Left lung (tissue), 4 donors: ENCODE measurements at regions not wholly inside any gene's neighbourhood (a gene's known extent, or its start where the extent isn't known, plus 50 kb on each side); places are given as distances from the start of the nearest gene placed in this dataset.

ENCODE experiments used
- ATAC-seq: fragments of 200-7000 bp; cut with Tn5 transposase; one replicate; pipeline ENCODE4 v1.9.1; 2020; ENCODE audit warnings: moderate library complexity
- DNase-seq, 4 donors: peaks; one replicate each; pipeline ENCODE4 v3.0.0-alpha.2; 2013 to 2020
- H3K27ac ChIP-seq, 2 donors: fragments of 200-600 bp; sonication (generic) in 1 of 2; one replicate each; pipeline versions ENCODE4 v1.5.0 to v1.8.0; 2020 to 2021
- H3K27me3 ChIP-seq, 2 donors: fragments of 200-600 bp; sonication (generic) in 1 of 2; one replicate each; pipeline versions ENCODE4 v1.5.0 to v1.8.0; 2020 to 2021
- H3K36me3 ChIP-seq, 2 donors: fragments of 200-600 bp; sonication (generic) in 1 of 2; one replicate each; pipeline versions ENCODE4 v1.5.0 to v1.8.0; 2020 to 2021
- H3K4me1 ChIP-seq, 2 donors: fragments of 200-600 bp; one replicate each; pipeline ENCODE4 v1.8.0; 2021
- H3K4me3 ChIP-seq, 2 donors: fragments of 200-600 bp; sonication (generic) in 1 of 2; one replicate each; pipeline versions ENCODE4 v1.5.0 to v1.8.0; 2020 to 2021; ENCODE audit warnings: mild to moderate bottlenecking in 1 of 2
- H3K9me3 ChIP-seq, 2 donors: fragments of 200-600 bp; sonication (generic) in 1 of 2; one replicate each; pipeline versions ENCODE4 v1.5.0 to v1.8.0; 2020 to 2021
- CTCF ChIP-seq, 2 donors: fragments of 200-600 bp; sonication (generic) in 1 of 2; IDR thresholded peaks; one replicate each; pipeline versions ENCODE4 v1.5.0 to v1.8.0; 2021; ENCODE audit warnings: antibody characterized with exemption in 2 of 2
- intact Hi-C, 2 donors: fragments of 100-400 bp; cut with DNase I; formaldehyde crosslinking; loops; one replicate each; pipeline versions ENCODE4 v1.11.2 to v1.14.2; 2022
- donor health status: DM: no; HTN: yes; CAD: no.
- donor health status: DM: no; HTN: no; CAD: no.

- Histone ChIP-seq H3K36me3 (no peaks in the 10 kb centered on the region), H3K4me1 (peaks cover 0 to 2% of the 10 kb centered on the region in 2 donors), H3K9me3 (peaks cover 0 to 13% of the 10 kb centered on the region in 2 donors), H3K27ac (no peak overlapping the region), H3K27me3 (no peaks in the 10 kb centered on the region), H3K4me3 (no peak overlapping the region)
- DNase-seq (no peak), ATAC-seq (no peak)
- TF ChIP-seq CTCF (IDR thresholded peaks at IDR 0.05), result no peak
- intact Hi-C loops, result no loop called here
These were observed 81.1 kb upstream of the TLK1 start for GRCh38 chr2:171241771-171242170.

- Histone ChIP-seq H3K27me3 (peaks cover 0 to 6% of the 10 kb centered on the region in 2 donors), H3K36me3 (no peaks in the 10 kb centered on the region), H3K27ac (peak overlapping the region in 1 of 2 donors; percentile 69), H3K4me3 (no peak overlapping the region), H3K9me3 (no peaks in the 10 kb centered on the region), H3K4me1 (no peaks in the 10 kb centered on the region)
- no peak for TF ChIP-seq CTCF (IDR thresholded peaks at IDR 0.05)
- no peak for DNase-seq
- intact Hi-C loops, result no loop called here
- ATAC-seq, result no peak
These were observed 78.3 kb upstream of the TLK1 start for GRCh38 chr2:171238946-171239345.

- Histone ChIP-seq H3K36me3 (no peaks in the 10 kb centered on the region), H3K27me3 (peaks cover 0 to 6% of the 10 kb centered on the region in 2 donors), H3K9me3 (no peaks in the 10 kb centered on the region), H3K4me3 (no peak overlapping the region), H3K27ac (peak overlapping the region in 1 of 2 donors; percentile 69), H3K4me1 (no peaks in the 10 kb centered on the region)
- ATAC-seq, result no peak
- no peak for DNase-seq
- TF ChIP-seq CTCF (IDR thresholded peaks at IDR 0.05), result no peak
- intact Hi-C loops, result no loop called here
These were observed 77.2 kb upstream of the TLK1 start for GRCh38 chr2:171237751-171238505.

- Histone ChIP-seq H3K4me3 (no peak overlapping the region), H3K4me1 (no peaks in the 10 kb centered on the region), H3K27ac (no peak overlapping the region), H3K36me3 (no peaks in the 10 kb centered on the region), H3K9me3 (no peaks in the 10 kb centered on the region), H3K27me3 (peaks cover 0 to 6% of the 10 kb centered on the region in 2 donors)
- no peak for DNase-seq
- ATAC-seq, result no peak
- no peak for TF ChIP-seq CTCF (IDR thresholded peaks at IDR 0.05)
- intact Hi-C loops, result no loop called here
These were observed 74.7 kb upstream of the TLK1 start for GRCh38 chr2:171235262-171235881.

- Histone ChIP-seq H3K27me3 (no peaks in the 10 kb centered on the region), H3K9me3 (no peaks in the 10 kb centered on the region), H3K27ac (no peak overlapping the region), H3K36me3 (no peaks in the 10 kb centered on the region), H3K4me1 (no peaks in the 10 kb centered on the region), H3K4me3 (no peak overlapping the region)
- no peak for TF ChIP-seq CTCF (IDR thresholded peaks at IDR 0.05)
- ATAC-seq (no peak), DNase-seq (no peak)
- intact Hi-C loops, result no loop called here
These were observed 69.5 kb upstream of the TLK1 start for GRCh38 chr2:171230176-171230575.
